GM18873 (cell line): ENCODE measurements at regions not wholly inside any gene's neighbourhood (a gene's known extent, or its start where the extent isn't known, plus 50 kb on each side); places are given as distances from the start of the nearest gene placed in this dataset.
"Not testable (repeated sequence)": the region's sequence is repeated elsewhere in the genome, so short reads cannot be mapped to it uniquely, and the experiment has no call there.

Experiments
- ATAC-seq: cut with Tn5 transposase; IDR thresholded peaks from one replicate; pipeline ENCODE4 v1.9.1; 2021; ENCODE audit warnings: mild to moderate bottlenecking, moderate library complexity, moderate number of reproducible peaks; ENCODE audit not compliant: unreplicated experiment, low FRiP score

DNA sequence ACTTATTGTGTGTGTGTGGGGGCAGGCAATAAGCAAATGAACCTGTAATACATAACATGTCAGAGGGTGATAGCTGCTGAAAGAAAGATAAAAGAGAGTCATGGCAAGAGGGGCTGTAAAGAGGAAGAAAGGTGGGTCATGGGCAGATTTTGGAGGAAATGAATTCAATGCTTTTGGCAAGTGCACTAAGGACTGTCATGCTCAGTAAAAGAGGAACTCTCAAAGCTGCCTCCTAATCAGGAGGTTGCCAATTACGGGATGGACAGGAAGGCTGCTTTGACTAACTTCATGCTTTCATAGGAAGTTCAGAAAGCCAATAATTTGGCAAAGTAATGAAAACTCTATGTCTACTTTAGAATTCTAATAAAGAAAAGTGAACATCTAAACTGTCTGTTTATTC is 401.2 kb downstream of the SH2D4B start:
- no peak for ATAC-seq

DNA sequence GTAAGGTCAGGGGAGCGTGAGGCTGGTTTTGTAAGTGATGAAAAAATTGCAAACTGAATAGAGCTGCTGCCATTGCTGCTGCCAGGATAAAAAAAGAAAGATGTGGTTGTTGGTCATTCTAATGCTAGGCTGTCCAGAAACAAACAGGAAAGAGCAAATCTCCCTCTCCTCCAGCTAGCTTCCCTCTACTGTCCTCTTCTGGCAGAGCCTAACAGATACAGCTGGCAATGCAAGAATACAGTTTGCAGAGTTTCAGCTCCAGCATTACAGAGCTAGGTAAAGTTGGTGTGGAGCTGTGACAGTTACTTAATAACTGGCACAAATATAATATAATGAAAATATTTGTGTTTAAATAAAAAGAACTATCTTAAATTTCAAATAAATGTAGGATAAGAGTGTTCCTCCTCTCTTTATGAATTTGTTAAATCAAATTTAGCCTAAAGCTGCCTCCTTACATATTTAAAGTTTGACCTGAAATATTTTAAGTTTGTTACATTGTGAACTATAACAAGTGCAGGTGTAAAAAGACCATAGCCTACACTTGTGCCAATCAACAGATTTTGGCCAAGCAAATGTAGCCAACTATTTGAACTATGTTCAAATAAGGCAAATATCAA is 407.7 kb downstream of the SH2D4B start:
- no peak for ATAC-seq

DNA sequence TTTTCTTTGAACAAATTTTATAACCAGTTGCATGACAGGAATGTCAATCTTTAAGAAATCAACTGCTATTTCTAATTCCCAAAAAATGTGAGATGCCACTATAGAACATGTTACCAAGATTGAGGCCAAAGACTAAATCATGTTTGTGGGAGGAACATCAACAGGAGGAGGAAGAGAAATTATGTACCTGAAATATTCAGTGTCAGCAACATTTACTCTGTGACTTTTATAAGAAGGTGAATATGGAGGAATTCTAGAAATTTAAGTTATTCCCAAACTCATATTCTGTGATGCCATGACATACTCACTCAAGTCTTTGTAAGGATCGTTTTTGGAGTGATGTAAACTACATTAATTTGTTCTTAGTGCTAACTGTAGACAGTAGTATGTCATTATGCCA is 408.4 kb downstream of the SH2D4B start:
- ATAC-seq, result no peak

DNA sequence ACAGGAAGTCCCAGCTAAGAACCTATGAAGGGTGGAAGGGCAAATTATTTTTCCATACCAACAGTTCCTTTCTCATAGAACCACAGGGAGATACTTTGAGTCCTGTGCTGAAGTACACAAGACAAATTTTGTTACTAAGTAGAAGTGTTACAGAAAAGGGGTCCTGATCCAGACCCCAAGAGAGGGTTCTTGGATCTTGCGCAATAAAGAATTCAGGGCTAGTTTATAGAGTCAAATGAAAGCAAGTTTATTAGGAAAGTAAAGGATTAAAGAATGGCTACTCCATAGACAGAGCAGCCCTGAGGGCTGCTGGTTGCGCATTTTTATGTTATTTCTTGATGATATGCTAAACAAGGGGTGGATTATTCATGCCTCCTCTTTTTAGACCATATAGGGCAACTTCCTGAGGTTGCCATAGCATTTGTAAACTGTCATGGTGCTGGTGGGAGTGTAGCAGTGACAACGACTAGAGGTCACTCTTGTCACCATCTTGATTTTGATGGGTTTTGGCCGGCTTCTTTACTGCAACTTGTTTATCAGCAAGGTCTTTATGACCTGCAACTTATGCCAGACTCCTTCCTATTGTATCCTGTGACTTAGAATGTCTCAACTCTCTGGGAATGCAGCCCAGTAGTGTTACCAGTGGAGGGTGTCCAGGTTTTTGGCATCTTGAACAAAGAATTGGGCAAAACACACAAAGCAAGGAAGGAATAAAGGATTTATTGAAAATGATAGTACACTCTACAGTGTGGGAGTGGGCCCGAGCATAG is 409.4 kb downstream of the SH2D4B start:
- ATAC-seq, result no peak

DNA sequence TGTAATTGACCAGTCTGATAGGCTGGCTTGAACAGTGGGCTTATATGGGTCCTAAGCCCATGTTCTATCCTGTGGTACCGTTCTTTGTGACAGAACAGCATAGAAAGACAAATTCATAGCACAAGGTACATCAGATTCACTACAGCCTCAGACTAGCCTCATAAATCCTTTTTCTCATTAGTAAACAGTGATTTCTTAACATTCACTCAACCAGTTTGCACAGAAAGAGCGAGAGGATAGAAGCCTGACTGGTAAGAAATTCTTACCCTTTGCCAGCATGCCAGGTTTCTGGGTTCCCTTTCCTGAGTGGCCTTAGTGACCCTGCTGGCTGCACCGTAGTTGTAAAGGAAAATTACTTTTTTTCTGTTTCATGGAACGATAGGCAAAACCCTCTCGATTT is 412.1 kb downstream of the SH2D4B start:
- no peak for ATAC-seq

DNA sequence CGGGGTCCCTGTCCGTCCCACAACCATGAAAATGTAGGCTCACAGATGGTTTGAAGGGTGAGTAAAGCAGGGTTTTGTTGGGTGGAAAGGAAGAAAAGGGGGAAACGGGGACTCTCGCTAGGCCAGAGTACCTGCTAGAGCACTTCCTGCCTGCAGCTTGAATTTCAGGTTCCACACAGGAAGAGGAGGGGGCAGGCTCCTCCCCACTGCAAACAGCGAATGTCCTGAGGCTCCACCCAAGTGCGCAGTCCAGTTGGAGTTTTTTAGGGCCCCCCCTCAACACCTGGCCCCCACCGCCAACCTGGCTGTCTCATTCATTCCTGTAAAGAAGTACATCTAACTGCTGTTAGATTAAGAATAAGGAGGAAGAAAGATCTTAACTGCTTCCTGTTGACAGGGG is 414.7 kb downstream of the SH2D4B start:
- no peak for ATAC-seq

DNA sequence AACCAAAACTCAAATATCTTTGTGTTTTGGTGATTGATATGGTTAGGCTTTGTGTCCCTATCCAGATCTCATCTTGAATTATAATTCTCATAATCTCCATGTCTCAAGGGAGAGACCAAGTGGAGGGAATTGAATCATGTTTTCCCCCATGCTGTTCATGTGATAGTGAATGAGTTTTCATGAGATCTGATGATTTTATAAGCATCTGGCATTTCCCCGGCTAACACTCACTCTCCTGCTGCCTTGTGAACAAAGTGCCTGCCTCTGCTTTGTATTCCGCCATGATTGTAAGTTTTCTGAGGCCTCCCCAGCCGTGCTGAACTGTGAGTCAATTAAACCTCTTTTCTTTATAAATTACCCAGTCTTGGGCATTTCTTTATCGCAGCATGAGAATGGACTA is 419.5 kb downstream of the SH2D4B start:
- no peak for ATAC-seq

DNA sequence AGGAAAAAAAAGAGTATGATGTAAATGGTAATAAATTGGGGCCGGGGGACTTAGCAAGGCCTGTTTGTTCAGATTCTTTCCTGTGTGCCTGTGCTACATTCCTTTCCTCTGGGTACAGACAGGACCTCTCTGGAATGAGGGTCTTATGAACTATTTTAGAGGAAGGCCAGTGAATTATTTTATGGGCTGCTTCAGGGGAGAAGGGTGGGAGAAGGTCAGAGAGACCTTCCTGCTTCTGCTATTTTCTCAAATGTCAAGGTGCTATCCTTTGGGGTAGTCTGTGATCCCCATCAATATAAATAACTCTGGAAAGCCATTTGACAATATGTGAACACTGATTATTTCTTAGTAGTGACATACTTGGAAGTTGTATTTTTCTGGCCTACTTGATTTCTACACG is 426.5 kb downstream of the SH2D4B start:
- ATAC-seq, result no peak

DNA sequence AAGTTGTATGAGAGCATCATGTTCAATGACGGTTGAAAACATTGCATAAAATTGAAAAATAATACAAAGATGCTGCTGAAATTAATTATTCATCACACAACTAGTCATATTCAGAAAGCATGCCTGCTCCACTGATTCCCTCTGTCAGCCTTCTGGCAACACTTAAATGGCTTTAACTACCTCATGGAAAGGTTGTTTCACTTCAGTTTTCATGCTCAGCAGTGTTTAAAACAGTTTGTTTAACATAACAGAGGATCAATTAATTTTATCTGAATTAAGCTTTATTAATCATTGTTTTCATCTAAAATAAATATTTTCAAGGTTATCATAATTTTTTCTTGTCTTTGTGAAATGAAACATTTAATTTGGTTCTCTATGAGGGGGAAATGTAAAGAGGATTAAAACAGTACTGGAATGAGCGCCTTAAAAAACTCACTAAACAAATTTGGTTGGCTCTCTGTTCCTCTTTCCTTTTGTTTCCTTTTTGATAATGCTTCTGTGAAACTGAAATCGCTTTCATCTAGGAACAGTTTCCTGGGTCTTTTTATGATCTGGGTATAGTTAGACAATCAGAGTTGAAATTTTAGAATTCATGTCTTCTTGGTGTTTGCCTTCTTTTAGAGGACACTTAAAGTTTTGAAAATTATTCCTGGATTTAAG is 427.4 kb downstream of the SH2D4B start:
- ATAC-seq, result no peak

DNA sequence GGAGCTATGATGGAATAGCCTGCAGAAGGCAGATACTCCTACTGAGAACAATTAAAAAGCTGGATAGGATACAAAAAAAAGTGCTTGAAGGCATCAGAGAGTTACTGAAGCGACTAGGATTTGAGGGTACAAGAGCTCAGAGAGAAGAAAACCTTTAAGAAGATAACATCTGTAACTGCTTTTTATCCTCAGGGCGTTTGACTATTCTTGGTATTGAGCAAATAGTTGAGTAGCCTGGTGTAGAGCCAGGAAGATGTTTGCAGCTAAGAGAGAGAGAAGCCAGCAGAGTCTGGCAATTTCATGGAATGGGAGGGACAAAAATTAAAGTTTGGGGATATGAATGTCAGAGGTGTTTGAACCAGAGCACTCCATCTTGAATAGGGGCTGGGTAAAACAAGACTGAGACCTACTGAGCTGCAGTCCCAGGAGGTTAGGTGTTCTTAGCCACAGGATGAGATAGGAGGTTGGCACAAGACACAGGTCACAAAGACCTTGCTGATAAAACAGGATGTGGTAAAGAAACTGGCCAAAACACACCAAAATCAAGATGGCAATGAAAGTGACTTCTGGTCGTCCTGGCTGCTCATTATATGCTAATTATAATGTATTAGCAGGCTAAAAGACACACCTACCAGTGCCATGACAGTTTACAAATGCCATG is 428.8 kb downstream of the SH2D4B start:
- ATAC-seq, result no peak

DNA sequence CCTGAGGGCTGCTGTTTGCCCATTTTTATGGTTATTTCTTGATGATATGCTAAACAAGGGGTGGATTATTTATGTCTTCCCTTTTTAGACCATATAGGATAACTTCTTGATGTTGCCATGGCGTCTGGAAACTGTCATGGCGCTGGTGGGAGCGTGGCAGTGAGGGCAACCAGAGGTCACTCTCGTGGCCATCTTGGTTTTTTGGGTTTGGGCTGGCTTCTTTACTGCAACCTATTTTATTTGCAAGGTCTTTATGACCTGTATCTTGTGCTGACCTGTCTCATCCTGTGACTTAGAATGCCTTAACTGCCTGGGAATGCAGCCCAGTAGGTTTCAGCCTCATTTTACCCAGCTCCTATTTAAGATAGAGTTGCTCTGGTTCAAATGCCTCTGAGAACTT is 429.7 kb downstream of the SH2D4B start:
- not testable (repeated sequence) for ATAC-seq

DNA sequence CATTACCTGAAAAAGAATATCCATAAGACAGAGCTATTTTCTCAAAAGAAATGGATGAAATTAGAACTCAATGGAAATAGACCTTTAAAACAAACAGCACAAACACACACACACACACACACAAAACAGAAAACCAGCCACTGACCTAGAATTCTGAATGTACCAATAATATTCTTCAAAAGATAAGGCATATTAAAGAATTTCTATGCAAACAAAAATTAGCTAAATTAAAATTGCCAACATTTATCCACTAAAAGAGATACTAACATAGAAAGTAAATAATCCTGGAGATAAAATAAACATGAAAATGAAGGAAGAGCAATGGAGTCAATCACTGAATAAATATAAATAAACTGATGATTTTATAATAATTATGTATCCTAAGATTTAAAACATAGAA is 431.2 kb downstream of the SH2D4B start:
- ATAC-seq, result no peak

DNA sequence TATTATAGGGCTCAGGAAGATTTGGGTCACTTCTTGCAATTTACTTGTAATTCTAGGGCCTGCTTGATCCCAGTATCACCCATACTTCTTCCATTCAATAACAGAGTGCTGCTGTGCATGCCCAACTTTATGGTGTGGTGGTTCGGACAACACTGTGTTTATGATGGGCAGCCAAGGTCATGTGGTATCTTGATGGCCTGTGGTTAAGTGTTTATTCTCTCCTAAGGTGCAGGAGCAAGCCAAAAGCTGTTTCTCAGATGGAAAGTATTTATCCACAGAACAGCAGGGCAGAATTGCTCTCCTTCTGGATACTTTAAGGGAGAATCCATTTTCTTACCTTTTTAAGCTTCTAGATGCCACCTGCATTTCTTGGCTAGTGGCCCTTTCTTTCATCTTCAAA is 433.8 kb downstream of the SH2D4B start:
- no peak for ATAC-seq

DNA sequence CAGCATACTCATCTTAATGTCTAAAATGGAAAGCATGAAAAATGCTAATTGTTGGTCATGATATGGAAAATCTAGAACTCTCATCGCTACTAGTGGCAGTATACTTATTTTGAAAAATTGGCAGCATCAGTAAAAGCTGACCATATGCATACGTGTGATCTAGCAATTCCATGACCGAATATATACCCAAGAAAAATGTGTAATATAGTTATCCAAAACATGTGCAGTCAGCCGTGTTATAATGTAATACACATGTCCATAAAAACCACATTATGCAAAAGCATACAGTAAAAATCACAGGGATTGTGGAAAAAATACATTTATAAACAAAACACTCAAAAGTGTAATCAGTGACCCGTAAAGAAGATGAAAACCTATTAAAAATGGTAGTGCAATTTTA is 439.0 kb downstream of the SH2D4B start:
- ATAC-seq, result no peak

DNA sequence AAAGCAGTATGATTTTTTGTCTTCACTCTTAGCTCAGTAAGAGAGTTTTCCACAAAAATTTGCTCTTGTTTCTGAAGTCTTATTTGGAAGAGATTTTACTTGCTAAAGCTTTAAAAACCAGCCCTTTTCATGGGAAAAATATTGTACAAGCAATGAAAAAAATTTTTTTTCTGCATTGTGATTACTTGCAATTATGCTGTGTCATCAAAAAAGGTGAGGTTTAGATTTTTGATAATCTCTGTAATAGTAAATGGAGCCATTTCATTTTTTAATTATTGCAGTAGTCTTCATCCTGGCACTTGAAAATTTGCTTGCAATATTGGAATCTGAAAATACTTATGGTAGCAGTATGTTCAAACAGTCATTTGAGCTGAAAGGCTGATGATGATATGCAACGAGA is 447.4 kb downstream of the SH2D4B start:
- no peak for ATAC-seq

DNA sequence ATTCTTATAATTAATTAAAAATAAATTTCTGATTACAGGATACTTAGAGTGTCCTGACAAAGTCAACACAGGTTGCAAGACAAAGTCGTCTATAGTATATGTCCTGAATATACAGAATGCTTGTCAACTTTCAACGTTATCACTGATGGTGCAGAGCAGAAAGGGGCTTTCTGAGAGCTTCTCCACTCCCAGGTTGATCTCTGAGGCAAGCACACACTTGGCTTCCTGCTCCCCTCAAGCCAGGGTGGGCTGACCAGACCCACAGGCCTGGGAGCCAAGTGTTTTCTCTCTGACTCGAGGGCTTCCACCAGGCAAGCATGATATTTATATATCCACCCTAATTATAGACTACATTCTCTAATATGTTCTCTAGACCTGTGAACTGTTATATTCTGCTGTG is 448.9 kb downstream of the SH2D4B start:
- no peak for ATAC-seq

DNA sequence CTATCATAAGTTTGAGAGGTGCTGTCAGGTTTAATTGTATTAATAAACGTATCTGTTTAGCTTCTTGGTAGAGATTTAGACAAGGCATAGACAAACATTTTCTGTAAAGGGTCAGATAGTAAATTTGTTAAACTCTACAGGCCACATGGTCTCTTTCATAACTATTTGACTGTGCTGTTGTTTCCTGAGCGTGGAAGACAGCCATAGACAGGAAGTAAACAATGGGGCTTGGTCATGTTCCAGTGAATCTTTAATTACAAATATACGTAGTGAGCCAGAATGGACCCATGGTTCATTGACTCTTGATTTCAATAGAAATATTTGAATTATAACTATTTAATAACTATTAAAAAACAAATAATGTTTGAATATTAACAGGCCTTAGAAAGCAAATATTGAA is 451.1 kb downstream of the SH2D4B start:
- ATAC-seq, result no peak

DNA sequence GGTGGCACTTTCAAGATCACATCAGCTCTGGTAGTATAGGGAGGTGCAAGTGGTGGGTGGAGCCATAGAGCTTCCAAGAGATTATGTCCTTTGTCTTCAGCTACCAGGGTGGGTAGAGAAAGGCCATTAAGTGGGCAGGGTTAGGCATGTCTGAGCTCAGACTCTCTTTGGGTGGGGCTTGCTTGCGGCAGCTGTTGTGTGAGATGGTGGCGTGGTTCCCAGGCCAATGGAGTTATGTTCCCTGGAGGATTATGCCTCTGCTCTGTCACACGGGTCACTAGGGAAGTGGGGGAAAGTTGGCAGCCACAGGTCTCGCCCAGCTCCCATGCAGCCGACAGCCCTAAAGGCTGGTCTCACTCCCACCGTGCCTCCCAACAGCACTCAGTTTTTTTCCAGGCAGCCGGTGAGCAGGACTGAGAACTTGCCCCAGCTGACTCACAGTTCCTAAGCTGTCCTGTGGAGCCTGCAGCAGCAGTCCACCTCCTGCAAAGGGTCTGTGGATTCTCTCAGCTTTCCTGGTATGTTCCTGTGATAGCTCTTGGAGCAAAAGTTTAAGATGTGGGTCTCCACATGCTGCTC is 459.0 kb downstream of the SH2D4B start:
- no peak for ATAC-seq

DNA sequence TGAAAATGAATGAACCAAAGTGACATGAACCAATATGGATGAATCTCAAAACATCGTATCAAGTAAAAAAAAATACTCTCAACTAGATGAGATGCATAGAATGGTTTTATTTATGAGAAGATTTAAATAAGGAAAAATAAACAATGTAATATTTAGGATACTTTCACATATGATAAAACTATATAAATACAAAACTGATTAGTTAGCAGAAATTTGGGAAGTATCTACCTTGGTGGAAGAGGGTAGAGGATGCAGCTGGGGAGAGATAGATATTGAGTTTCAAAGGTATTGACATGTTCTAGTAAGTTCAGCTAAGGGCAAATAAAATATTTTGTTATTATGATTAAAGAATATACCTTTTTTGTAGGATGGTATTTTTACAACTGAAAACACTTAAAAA is 463.1 kb downstream of the SH2D4B start:
- no peak for ATAC-seq

DNA sequence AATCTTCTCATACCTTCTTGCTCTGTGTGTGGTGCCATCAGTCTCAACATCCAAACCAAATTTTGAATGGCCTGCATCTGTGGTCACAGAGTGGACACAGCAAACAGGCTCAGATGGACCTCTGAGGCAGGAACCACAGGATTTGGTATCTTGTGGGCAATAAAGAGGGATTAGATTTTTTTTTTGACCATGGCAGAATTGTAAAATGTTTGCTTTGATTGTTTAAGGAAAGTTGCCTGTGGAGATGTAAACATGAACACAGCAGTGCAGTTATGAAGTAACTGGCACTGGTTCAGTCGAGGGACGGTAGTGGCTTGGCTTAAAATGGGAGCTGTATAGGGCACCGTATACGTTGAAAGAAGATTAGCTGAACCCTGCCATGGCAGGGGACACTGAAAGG is 464.7 kb downstream of the SH2D4B start:
- ATAC-seq, result no peak

DNA sequence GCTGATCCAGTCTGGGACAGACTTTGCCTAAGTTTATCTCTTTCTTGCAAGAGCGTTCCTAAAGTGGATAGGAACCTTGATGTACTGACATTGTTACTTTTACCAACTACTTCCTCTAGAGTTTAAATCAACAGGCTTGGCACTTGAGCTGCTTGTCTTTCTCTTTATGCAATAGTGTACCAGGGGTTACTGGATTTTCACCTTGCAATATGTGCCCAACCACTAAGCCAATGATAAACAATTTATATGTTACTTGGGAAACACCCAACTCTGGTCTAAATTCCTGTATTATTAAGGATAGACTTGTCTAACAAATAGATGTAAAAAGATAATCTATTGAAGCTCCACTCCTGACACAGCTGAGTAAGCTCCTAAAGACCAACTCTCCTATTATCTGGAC is 470.2 kb downstream of the SH2D4B start:
- no peak for ATAC-seq
